Ovary (tissue), 7 donors: ENCODE measurements at regions not wholly inside any gene's neighbourhood (a gene's known extent, or its start where the extent isn't known, plus 50 kb on each side); places are given as distances from the start of the nearest gene placed in this dataset. TPM values are rescaled to one million over a fixed set of nuclear protein-coding genes. Genes with fewer than 3 reads are reported as not detected.

Experiments used
- DNase-seq, 5 donors: peaks; one replicate each; pipeline ENCODE4 v3.0.0-alpha.2; 2019 to 2020
- H3K27ac ChIP-seq, 2 donors: fragments of 200-600 bp; one replicate each; pipeline versions ENCODE4 v1.5.1 to v1.8.0; 2019 to 2022
- H3K27me3 ChIP-seq: fragments of 200-600 bp; one replicate; pipeline ENCODE4 v1.8.0; 2022
- H3K36me3 ChIP-seq: fragments of 200-600 bp; sonication (generic); one replicate; pipeline ENCODE4 v1.5.1; 2019
- H3K4me1 ChIP-seq: one replicate; pipeline ENCODE4 v1.8.1; 2013; ENCODE audit warnings: mild to moderate bottlenecking, moderate library complexity; ENCODE audit not compliant: insufficient read depth
- H3K4me3 ChIP-seq: fragments of 200-600 bp; sonication (generic); one replicate; pipeline ENCODE4 v1.5.1; 2017
- H3K9me3 ChIP-seq, 2 donors: fragments of 200-600 bp in 1 of 2; sonication (generic) in 1 of 2; one replicate each; pipeline versions ENCODE4 v1.5.1 to v1.8.1; 2013 to 2019; ENCODE audit warnings: mild to moderate bottlenecking in 1 of 2, moderate library complexity in 1 of 2
- EP300 ChIP-seq: sonication (generic); formaldehyde crosslinking; IDR thresholded peaks from one replicate; pipeline ENCODE4 v1.6.1; 2017; ENCODE audit warnings: antibody characterized with exemption
- POLR2A ChIP-seq: fragments of 450-650 bp; IDR thresholded peaks from one replicate; pipeline ENCODE4 v1.6.1; 2017; ENCODE audit warnings: antibody characterized with exemption, mild to moderate bottlenecking, moderate library complexity
- WGBS, 3 donors: extraction: QIAGEN DNeasy Blood & Tissue Kit in 1 of 3; methylation state at CpG; one replicate each; pipeline versions ENCODE4 v1.1.5 to v1.1.7; 2013 to 2017; 5-methylcytosine and 5-hydroxymethylcytosine counted together
- intact Hi-C, 4 donors: fragments of 100-400 bp; cut with DNase I; formaldehyde crosslinking; loops; one replicate each; pipeline versions ENCODE4 v1.11.0 to v1.15.1; 2022 to 2023
- small RNA-seq: library from RNA; depleted of rRNA; stranded (forward); fragments of <200 nt; gene quantifications from one replicate; pipeline ENCODE3, GENCODE V24; 2016
- TF ChIP-seq, protein P1 (sequence below), 3 donors: fragments of 450-650 bp in 2 of 3; fragments of 200-600 bp in 1 of 3; IDR thresholded peaks; one replicate each; pipeline versions ENCODE4 v1.5.1 to v1.8.0; 2016 to 2022; ENCODE audit warnings: antibody characterized with exemption in 3 of 3, mild to moderate bottlenecking in 1 of 3
- donor health status: DM: no; HTN: no; CAD: no; lungs with moderate emphysema.
- donor health status: DM: no; HTN: no; CAD: no.
- donor health status: Bipolar disorder and iron deficiency.
- donor health status: DM: no; HTN: no; CAD: no.
- donor health status: DM: yes; HTN: yes; CAD: no.

DNA sequence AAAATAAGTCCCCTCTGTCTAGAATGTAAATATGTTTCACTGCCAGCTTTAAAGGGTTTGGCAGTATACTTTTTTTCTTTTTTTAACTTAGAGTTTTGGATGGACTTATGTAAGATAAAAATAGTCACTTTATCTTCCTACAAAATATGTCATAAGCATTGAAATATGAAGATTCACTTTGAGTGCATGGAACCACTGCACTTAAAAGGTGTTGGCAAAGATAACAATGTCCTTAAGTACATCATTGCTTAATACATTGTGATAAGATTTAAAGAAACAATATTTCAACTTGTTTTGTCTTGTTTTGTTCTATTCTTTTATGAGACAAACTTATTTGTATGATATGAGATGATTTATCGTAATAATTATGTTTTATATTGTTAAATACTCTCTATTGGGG lies 66.3 kb upstream of the NAALADL2 start:
- Histone ChIP-seq H3K27me3 (no peaks in the 10 kb centered on the region), H3K9me3 (no peaks in the 10 kb centered on the region), H3K36me3 (no peaks in the 10 kb centered on the region), H3K4me3 (no peak overlapping the region), H3K27ac (no peak overlapping the region), H3K4me1 (peaks cover 4% of the 10 kb centered on the region)
- no peak for DNase-seq
- TF ChIP-seq, protein P1, sequence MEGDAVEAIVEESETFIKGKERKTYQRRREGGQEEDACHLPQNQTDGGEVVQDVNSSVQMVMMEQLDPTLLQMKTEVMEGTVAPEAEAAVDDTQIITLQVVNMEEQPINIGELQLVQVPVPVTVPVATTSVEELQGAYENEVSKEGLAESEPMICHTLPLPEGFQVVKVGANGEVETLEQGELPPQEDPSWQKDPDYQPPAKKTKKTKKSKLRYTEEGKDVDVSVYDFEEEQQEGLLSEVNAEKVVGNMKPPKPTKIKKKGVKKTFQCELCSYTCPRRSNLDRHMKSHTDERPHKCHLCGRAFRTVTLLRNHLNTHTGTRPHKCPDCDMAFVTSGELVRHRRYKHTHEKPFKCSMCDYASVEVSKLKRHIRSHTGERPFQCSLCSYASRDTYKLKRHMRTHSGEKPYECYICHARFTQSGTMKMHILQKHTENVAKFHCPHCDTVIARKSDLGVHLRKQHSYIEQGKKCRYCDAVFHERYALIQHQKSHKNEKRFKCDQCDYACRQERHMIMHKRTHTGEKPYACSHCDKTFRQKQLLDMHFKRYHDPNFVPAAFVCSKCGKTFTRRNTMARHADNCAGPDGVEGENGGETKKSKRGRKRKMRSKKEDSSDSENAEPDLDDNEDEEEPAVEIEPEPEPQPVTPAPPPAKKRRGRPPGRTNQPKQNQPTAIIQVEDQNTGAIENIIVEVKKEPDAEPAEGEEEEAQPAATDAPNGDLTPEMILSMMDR (IDR thresholded peaks at IDR 0.05), result no peak
- TF ChIP-seq POLR2A (no peak), EP300 (no peak)
- intact Hi-C loops, result no loop called here
- 80 to 90% (median 84%) methylated on average over 1 of the region's 1 CpG for WGBS, 3 donors

Small RNAs in the stretch of these regions (small RNA-seq; reads per million reads assigned to genes)
- gene RN7SKP40, result not detected
